Stimulated activated CD4-positive, alpha-beta T cell treated with anti-CD3 and anti-CD28 coated beads, Interleukin-1b, Interleukin-23, amount 100 ng/mL, for 48 hours (primary cell): ENCODE measurements at regions not wholly inside any gene's neighbourhood (a gene's known extent, or its start where the extent isn't known, plus 50 kb on each side); places are given as distances from the start of the nearest gene placed in this dataset.

Experiments
- DNase-seq: peaks from one replicate; pipeline ENCODE4 v3.0.0-alpha.2; 2020

- no peak for DNase-seq
Measured at GRCh38 chr2:2974982-2975381, 402.6 kb downstream of the EIPR1 start.

- no peak for DNase-seq
Measured at GRCh38 chr2:2960441-2961133, 417.0 kb downstream of the EIPR1 start.

DNA sequence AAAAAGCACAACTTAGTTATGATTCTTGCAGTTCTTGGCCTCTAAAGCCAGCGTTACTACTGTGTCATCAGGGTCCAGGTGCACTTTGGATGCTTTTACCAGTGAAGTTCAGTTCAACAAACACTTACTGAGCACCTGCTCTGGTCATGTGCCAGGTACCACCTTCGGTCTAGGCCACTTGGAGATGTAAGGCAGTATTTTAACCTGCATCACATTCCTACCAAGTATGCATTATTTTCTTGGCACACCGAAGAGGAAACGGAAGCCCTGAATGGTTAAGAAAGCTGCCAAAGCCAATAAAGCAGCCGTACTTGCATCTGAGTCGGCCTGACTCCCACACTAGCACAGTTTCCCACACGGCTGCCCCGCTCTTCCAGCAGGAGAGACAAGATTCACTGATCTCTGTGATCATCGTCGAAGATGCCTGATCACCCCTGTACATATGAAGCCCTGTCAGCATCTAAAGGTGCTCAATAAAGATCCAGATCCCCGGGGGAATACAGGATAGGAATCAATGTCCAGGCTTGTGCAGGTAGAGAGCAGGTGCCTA is 427.1 kb downstream of the EIPR1 start:
- DNase-seq, result no peak

GRCh38 chr2:2947406-2947805 is 430.2 kb downstream of the EIPR1 start:
- no peak for DNase-seq

- no peak for DNase-seq
Measured at GRCh38 chr2:2942906-2943305, 434.7 kb downstream of the EIPR1 start.

DNA sequence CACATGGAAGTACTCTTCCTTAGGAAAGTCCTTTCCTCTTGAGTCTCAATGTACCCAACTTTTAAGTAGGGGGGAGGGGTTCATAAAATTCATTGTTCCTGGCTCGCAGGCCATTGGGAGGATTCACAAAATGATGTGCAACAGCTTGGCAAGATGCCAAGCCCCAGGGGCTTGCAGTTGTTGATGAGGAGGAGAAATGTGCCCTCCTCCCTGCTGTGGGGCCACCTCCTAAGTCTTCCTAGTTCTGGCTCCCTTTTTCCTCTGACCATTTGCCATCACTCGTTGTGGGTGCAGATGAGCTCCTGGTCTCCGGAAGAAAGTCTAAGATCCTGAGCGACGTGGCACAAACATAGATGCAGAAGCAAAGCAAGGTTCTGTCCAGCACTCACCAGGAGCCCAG is 435.4 kb downstream of the EIPR1 start:
- no peak for DNase-seq

- no peak for DNase-seq
Measured at GRCh38 chr2:2941205-2941604, 436.4 kb downstream of the EIPR1 start.

GRCh38 chr2:2940702-2941101 is 436.9 kb downstream of the EIPR1 start:
- no peak for DNase-seq

GRCh38 chr2:2940061-2940460 is 437.6 kb downstream of the EIPR1 start:
- DNase-seq, result no peak

DNA sequence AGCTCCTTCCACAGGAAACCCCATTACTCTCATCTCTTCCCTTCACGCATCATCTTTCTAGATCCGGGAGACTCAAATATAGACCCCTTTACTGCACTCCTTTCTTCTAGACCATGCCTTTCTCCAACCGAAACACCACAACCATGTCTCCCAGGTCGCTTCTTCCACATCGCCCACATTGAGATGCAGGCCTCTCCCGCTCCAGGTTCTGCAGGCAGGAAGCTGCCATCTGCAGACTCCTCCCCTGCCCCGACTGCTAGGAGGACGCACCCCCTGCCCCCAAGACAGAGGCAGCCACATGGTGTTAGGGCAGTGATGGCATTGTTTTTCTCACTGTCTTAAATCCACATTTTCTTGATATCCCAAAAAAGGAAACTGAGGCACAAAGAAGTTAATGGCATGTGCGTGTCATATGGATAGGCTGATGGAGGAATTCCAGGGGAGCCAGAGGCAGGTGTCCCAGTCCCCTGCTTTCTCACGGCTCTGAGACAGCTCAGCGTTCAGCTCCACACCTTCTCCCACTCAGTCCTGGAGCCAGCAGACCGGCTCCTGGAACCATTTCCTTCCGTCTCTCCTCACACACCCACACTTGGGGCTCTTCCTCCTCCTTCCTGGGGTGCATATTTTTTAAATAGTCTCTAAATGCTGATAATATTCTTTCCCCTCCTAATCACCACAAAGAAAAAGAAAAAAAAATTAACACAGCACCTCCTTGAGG is 438.4 kb downstream of the EIPR1 start:
- no peak for DNase-seq

GRCh38 chr2:2938481-2938880 is 439.1 kb downstream of the EIPR1 start:
- no peak for DNase-seq

- DNase-seq, result no peak
Measured at GRCh38 chr2:2935445-2936149, 442.0 kb downstream of the EIPR1 start.

DNA sequence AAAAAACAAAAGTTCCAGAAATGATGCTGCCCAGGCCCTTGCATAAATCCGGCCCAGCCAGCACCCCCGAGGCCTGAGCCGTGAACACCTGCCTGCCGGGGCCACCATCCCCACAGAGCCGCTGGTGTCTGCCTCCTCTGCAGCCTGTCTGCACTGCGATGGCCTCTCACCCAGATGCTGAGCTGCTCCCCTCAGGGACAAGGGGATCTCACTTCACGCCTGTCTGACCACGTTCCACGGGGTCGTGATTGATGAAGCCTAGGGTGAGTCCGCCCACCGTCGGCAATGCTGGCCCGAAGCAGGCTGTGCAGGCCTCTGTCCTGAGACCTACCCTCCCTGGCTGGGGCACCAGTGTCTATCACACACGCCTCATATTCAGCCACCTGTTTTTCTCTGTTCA is 444.2 kb downstream of the EIPR1 start:
- no peak for DNase-seq

- no peak for DNase-seq
Measured at GRCh38 chr2:2932692-2933305, 444.8 kb downstream of the EIPR1 start.

- DNase-seq, result no peak
Measured at GRCh38 chr2:2932189-2932588, 445.4 kb downstream of the EIPR1 start.

- DNase-seq, result no peak
Measured at GRCh38 chr2:2931318-2932075, 446.1 kb downstream of the EIPR1 start.

- no peak for DNase-seq
Measured at GRCh38 chr2:2930841-2931240, 446.8 kb downstream of the EIPR1 start.

DNA sequence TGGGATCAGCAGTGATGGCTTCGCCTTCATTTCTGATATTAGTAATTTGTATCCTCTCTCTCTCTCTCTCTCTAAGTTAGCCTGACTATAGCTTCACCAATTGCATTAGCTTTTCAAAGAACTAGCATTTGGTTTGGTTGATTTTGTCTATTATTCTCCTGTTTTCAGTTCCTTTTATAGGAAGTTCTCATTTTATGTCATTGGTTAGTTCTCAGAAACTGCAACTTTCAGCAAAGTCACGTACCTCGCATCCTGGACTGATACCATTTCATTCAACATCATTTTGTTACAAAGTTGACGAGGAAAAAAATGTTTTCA is 450.8 kb downstream of the EIPR1 start:
- no peak for DNase-seq

DNA sequence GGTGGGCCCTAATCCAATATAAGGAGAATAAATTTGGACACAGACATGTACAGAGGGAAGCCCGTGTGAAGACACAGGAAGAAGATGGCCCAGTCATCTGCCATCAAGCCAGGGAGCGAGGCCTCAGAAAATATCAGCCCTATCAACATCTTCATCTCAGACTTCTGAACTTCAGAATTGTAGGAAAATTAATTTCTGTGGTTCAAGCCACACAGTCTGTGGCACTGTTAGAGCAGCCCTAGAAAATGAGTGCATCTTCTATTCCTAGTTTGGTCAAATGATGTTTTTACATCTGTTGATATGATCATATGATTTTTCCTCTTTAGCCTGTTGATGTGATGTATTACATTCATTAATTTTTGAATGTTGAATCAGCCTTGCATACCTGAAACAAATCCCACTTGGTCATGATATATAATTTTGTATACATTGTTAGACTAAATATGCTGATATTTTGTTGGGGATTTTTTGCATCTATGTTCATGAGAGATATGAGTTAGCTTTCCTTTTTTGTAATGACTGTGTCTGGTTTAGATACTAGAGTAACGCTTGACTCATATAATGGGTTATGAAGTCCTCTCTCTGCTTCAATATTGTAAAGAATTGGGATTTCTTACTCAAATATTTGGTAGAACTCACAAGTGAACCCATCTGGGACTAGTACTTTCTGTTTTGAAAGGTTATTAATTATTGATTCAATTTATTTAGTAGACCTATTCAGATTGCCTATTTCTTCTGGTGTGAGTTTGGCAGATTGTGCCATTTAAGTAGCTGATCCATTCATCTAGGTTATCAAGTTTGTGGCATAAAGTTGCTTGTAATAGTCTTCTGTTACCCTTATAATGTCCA is 451.4 kb downstream of the EIPR1 start:
- DNase-seq, result no peak

DNA sequence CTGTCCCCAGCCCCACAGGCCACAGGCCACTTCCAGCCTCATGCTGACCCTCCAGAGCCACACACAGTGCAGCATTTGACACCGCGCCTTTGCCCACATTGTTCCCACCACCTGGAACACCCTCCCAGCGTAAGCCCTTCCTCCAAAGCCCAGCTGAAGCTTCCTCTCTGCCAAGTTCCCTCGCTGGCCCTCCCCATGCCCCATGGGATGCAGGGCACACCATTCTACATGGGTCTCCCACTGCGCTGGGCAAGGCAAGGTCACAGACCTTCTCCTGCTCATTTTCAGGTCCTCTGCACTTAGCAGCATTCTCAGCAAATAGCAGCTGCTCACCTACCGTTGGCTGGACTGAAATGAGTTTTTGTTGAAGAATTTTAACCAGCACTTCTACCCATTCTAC is 455.5 kb downstream of the EIPR1 start:
- DNase-seq, result no peak

GRCh38 chr2:2921011-2921720 is 456.5 kb downstream of the EIPR1 start:
- no peak for DNase-seq
